ENCODE measurements at regions not wholly inside any gene's neighbourhood (a gene's known extent, or its start where the extent isn't known, plus 50 kb on each side); places are given as distances from the start of the nearest gene placed in this dataset.

DNA sequence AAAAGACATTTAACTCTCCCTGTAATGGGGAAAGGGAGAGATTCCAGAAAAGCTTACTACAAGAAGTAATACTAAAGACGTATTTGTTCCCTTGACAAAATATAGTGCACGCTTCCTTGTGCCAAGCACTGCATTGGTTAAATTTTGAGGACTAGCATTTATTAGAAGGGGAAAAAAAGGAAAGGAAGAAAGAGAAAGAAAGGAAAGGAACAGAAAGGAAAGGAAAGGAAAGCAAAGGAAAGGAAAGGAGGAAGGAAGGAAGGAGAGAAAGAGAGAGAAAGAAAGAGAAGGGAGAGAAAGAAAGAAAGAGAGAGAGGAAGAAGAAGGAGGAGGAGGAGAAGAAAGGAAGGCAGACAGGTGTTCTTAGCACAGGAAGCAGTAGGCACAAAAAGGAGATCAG, 110.1 kb upstream of the CDH6 start (continued):
- TF ChIP-seq RNF2 (IDR thresholded peaks at IDR 0.05; ENCODE audit: borderline replicate concordance, low read depth, low read length, missing control alignments, poor library complexity, severe bottlenecking) (no peak), TCF12 (IDR thresholded peaks at IDR 0.05; ENCODE audit: low read depth, low read length) (no peak), CBX8 (IDR thresholded peaks at IDR 0.05; ENCODE audit: borderline replicate concordance, low read depth, low read length) (no peak), HDAC2 (IDR thresholded peaks at IDR 0.05; ENCODE audit: borderline replicate concordance in 1 of 2, low read depth in 2 of 2, low read length in 2 of 2) (no peak)

Data from H1 (cell line).